CD4-positive, alpha-beta T cell (primary cell): ENCODE measurements at regions not wholly inside any gene's neighbourhood (a gene's known extent, or its start where the extent isn't known, plus 50 kb on each side); places are given as distances from the start of the nearest gene placed in this dataset.

Experiments used
- ATAC-seq: fragments of 200-7000 bp; cut with Tn5 transposase; one replicate; pipeline ENCODE4 v1.10.0; 2022; ENCODE audit warnings: mild to moderate bottlenecking; ENCODE audit not compliant: poor library complexity
- CTCF ChIA-PET: fragments of 350-600 bp; sonication (Branson Sonifier 250); formaldehyde crosslinking; loops from one replicate; lab custom pipeline; 2021; ENCODE audit warnings: antibody characterized with exemption, inconsistent platforms; lab: Charles Lee
- POLR2A ChIA-PET: fragments of 350-600 bp; sonication (Branson Sonifier 250); formaldehyde crosslinking; loops from one replicate; lab custom pipeline; 2021; ENCODE audit warnings: antibody characterized with exemption, inconsistent platforms; lab: Charles Lee
- DNase-seq, 14 experiments: peaks; one replicate each; pipeline ENCODE4 v3.0.0-alpha.2; 2013 to 2020; ENCODE audit warnings: mixed read lengths in 2 of 14
- H3K27ac ChIP-seq, 2 donors: one replicate each; pipeline versions ENCODE4 v1.5.1 to v1.7.0; 2013; ENCODE audit warnings: low read length in 2 of 2, low read depth in 1 of 2, mild to moderate bottlenecking in 1 of 2
- H3K27me3 ChIP-seq, 2 experiments: 1 replicate in 1 of 2; 2 replicates in 1 of 2; pipeline versions ENCODE4 v1.6.1 to v1.7.0; 2013; ENCODE audit warnings: low read length in 2 of 2, control low read depth in 1 of 2, mild to moderate bottlenecking in 1 of 2, moderate library complexity in 1 of 2; ENCODE audit not compliant: insufficient read depth in 2 of 2, control insufficient read depth in 1 of 2
- H3K36me3 ChIP-seq: one replicate; pipeline ENCODE4 v1.6.1; 2013; ENCODE audit warnings: low read length, control low read depth; ENCODE audit not compliant: insufficient read depth
- H3K4me1 ChIP-seq: one replicate; pipeline ENCODE4 v1.6.1; 2013; ENCODE audit warnings: low read length, control low read depth; ENCODE audit not compliant: insufficient read depth
- H3K4me3 ChIP-seq: one replicate; pipeline ENCODE4 v1.5.1; 2013; ENCODE audit warnings: mild to moderate bottlenecking, low read length, moderate library complexity
- H3K9me3 ChIP-seq, 2 experiments: 1 replicate in 1 of 2; 2 replicates in 1 of 2; pipeline versions ENCODE4 v1.6.1 to v1.7.0; 2013; ENCODE audit warnings: low read length in 2 of 2, mild to moderate bottlenecking in 2 of 2, control low read depth in 1 of 2, moderate library complexity in 1 of 2; ENCODE audit not compliant: control insufficient read depth in 1 of 2, insufficient read depth in 1 of 2
- H3K27ac Mint-ChIP-seq: one replicate; pipeline ENCODE4 v1.8.0; 2020; ENCODE audit warnings: mixed read lengths
- H3K27me3 Mint-ChIP-seq: one replicate; pipeline ENCODE4 v1.8.0; 2021; ENCODE audit warnings: mixed read lengths
- H3K36me3 Mint-ChIP-seq: one replicate; pipeline ENCODE4 v1.8.0; 2021; ENCODE audit warnings: low read depth, mixed read lengths
- H3K4me1 Mint-ChIP-seq: one replicate; pipeline ENCODE4 v1.8.0; 2021; ENCODE audit warnings: low read depth, mixed read lengths
- H3K4me3 Mint-ChIP-seq: one replicate; pipeline ENCODE4 v1.8.0; 2020; ENCODE audit warnings: mild to moderate bottlenecking, mixed read lengths
- H3K9me3 Mint-ChIP-seq: one replicate; pipeline ENCODE4 v1.8.0; 2020; ENCODE audit warnings: mixed read lengths
- CTCF ChIP-seq: fragments of 200-600 bp; IDR thresholded peaks from one replicate; pipeline ENCODE4 v1.8.0; 2022; ENCODE audit warnings: antibody characterized with exemption, mild to moderate bottlenecking
- intact Hi-C, 2 experiments: fragments of 100-400 bp; cut with DNase I in 1 of 2; cut with micrococcal nuclease in 1 of 2; formaldehyde crosslinking; loops; one replicate each; pipeline versions ENCODE4 v1.15.1 to v1.9.0; 2023 to 2025; cut with DNase I, micrococcal nuclease

- no peak for ATAC-seq
- POLR2A ChIA-PET: no interaction called here
Observed at GRCh38 chr4:180217070-180217469, 2026.1 kb upstream of the TENM3 start.

DNA sequence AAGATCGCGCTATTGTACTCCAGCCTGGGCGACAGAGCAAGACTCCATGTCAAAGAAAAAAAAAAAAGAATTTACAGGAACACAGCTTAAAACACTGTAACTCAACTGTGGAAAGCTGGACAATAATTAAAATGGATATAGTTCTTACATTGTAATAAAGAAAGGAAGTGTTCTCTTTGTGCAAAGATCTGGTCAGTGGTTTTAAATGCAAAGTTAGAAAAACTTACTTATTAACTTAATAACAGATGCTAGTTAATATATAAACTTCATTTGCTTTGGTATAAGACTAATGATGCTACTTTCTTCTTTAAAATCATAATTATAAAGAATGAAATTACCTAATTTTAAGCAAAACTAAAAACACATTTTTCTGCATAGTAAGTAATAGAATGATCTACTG lies 2024.1 kb upstream of the TENM3 start:
- Histone ChIP-seq H3K27ac (no peak overlapping the region), H3K4me3 (no peak overlapping the region), H3K9me3 (peaks cover 0 to 20% of the 10 kb centered on the region in 2 experiments), H3K4me1 (no peaks in the 10 kb centered on the region), H3K36me3 (no peaks in the 10 kb centered on the region), H3K27me3 (no peaks in the 10 kb centered on the region)
- ATAC-seq (no peak), DNase-seq (no peak)
- Mint-ChIP-seq H3K36me3 (no peaks in the 10 kb centered on the region), H3K4me1 (no peaks in the 10 kb centered on the region), H3K9me3 (peaks cover 13% of the 10 kb centered on the region), H3K4me3 (no peak overlapping the region), H3K27me3 (no peaks in the 10 kb centered on the region), H3K27ac (no peak overlapping the region)
- intact Hi-C loops: no loop called here
- no peak for TF ChIP-seq CTCF
- CTCF ChIA-PET: no interaction called here
- POLR2A ChIA-PET: no interaction called here

More at GRCh38 chr4:180217070-180217469, 2026.1 kb upstream of the TENM3 start:
- H3K36me3 ChIP-seq: no peaks in the 10 kb centered on the region
- no peaks in the 10 kb centered on the region for H3K27me3 ChIP-seq
- no peak overlapping the region for H3K4me3 ChIP-seq
- Mint-ChIP-seq H3K4me1 (no peaks in the 10 kb centered on the region), H3K36me3 (no peaks in the 10 kb centered on the region), H3K27me3 (no peaks in the 10 kb centered on the region), H3K9me3 (peaks cover 9% of the 10 kb centered on the region), H3K27ac (no peak overlapping the region), H3K4me3 (no peak overlapping the region)
- H3K27ac ChIP-seq: no peak overlapping the region
- no peaks in the 10 kb centered on the region for H3K4me1 ChIP-seq
- CTCF ChIA-PET: no interaction called here
- intact Hi-C loops: no loop called here
- DNase-seq: no peak
- no peak for TF ChIP-seq CTCF
- peaks cover 0 to 20% of the 10 kb centered on the region in 2 experiments for H3K9me3 ChIP-seq

- Mint-ChIP-seq H3K36me3 (no peaks in the 10 kb centered on the region), H3K27me3 (no peaks in the 10 kb centered on the region), H3K4me3 (no peak overlapping the region), H3K9me3 (peaks cover 6% of the 10 kb centered on the region), H3K27ac (no peak overlapping the region), H3K4me1 (no peaks in the 10 kb centered on the region)
- ChIA-PET POLR2A (no interaction called here), CTCF (no interaction called here)
- no peak for TF ChIP-seq CTCF
- Histone ChIP-seq H3K4me1 (no peaks in the 10 kb centered on the region), H3K9me3 (peaks cover 0 to 5% of the 10 kb centered on the region in 2 experiments), H3K4me3 (no peak overlapping the region), H3K27me3 (no peaks in the 10 kb centered on the region), H3K36me3 (no peaks in the 10 kb centered on the region), H3K27ac (no peak overlapping the region)
- intact Hi-C loops: no loop called here
- no peak for DNase-seq
- no peak for ATAC-seq
Observed at GRCh38 chr4:180225977-180226376, 2017.2 kb upstream of the TENM3 start.
